NCI-H146 (cell line): ENCODE measurements at regions not wholly inside any gene's neighbourhood (a gene's known extent, or its start where the extent isn't known, plus 50 kb on each side); places are given as distances from the start of the nearest gene placed in this dataset.

ENCODE experiments used
- DNase-seq: peaks from one replicate; lab custom pipeline; 2025; lab: John Stamatoyannopoulos, UW

DNA sequence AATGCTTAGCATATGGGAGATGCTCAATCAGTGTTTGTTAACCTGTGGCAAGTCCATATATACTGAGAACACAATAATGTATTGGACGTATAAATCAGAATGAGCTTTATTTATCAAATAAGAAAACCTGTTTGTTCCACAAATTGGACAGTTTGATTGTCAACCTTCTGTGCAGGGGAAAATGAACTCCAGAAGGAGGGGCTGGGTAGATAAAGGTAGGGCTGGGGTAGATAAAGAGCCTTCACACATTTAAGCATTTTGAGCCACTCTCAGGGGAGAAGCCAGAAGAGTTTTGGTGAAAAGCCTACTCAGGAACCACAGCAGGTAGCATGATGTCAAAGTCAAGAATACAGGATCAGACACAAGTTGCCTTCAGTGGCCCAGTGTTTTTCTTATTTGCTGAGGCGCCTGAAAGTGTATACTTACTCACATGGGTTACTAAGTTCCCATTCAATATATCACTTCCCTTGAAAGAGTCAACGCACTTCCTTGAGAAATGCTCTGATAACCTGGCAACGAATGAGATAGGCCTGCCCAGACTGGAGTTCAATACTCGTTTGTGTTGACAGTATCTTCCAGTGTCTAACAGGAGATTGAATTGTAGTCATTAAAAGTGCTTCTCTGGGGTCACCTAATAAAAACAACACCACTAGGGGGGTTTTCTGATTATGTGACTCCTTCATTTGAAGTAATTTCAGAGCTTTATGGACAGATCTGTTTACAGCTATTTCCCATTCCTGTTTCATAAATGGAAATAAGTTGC is 263.9 kb upstream of the CITED2 start:
- DNase-seq, result no peak

DNA sequence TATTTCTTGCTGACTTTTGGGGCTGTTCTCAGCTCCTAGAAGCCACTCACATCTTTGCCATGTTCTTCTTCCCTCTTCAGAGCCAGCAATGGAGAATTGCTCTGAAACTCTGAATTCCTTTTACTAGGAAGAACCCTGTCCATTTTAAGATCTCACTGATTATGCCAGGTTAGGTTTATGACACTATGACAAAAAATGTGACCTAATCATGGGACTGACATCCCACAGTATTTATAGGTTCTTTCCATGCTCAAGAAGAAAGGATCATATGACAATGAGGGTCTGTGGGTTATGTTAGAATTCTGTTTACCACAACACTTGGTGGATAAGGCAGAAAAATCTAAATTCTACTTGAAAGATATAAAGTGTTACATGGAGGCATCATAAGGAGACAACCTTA is 263.3 kb upstream of the CITED2 start:
- DNase-seq, result no peak

DNA sequence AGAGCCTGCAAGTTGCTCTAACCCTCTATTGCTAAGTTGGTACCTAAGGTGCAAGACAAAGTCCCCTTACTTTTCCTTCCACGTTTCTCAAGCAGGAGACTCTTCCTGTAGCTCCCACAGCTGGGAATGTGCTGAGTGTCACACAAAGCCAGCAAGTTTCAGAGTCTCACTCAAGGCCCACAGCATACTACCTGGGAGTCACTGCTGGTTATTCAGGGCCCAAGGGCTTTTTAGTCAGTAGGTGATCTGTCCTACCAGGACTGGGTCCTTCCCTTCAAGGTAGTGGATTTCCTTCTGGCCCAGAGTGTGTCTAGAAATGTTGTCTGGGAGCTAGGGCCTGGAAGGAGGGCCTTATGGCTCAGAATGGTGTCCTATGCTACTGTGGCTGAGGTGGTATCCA is 261.9 kb upstream of the CITED2 start:
- no peak for DNase-seq

DNA sequence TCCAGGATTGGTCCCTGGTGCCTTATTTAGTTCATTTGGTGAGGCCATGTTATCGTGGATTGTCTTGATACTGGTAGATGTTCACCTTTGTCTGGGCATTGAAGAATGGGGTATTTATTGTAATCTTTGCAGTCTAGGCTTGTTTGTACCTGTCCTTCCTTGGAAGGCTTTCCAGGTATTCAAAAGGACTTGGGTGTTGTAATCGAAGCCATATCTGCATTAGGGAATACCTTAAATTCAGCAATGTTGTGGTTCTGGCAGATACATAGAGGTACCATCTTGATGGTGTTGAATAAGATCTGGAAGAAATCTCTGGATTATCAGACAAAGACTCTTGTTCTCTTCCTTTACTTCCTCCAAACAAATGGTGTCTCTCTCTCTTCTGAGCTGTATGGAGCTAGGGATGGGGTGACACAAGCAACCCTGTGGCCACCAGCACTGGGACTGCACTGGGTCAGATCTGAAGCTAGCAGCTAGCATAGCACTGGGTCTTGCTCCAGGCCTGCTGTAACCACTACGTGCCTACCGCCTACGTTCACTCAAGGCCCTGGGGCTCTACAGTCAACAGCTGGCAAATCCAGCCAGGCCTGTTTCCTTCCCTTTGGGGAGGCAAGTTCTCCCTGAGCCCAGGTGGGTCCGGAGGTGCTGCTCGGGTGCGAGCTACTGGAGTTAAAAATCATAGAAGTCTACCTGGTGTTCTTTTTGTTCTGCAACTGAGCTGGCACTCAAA is 261.1 kb upstream of the CITED2 start:
- DNase-seq, result no peak

DNA sequence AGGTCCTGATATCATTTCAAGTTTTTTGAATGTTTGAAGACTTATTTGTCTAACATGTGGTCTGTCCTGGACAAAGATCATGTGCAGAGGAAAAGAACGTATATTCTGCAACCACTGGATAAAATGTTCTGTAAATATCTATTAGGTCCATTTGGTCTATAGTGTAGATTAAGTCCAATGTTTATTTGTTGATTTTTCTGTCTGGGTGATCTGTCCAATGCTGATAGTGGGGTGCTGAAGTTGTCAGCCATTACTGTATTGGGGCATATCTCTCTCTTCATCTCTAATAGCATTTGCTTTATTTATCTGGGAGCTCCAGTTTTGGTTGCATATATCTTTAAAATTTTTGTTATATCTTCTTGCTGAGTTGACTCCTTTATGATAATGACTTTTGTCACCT is 258.4 kb upstream of the CITED2 start:
- no peak for DNase-seq

DNA sequence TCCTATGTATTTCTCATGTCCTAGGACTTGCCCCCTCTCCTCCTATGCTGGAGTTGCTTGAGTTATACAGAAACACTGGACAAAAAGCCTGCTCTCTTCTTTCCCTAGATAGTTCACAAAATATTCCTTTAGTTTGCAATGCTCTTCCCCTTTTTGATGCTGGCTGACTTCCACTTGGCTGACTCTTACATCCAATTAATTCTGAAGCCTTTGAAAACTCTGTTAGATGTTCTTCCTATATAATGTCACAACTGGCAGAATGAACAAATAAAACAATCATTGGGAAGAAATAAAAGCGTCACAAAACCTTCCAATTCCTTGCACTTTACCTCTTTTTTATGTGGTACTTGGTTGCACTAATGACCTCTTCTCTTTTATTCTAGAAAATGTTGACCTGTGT is 253.8 kb upstream of the CITED2 start:
- no peak for DNase-seq

DNA sequence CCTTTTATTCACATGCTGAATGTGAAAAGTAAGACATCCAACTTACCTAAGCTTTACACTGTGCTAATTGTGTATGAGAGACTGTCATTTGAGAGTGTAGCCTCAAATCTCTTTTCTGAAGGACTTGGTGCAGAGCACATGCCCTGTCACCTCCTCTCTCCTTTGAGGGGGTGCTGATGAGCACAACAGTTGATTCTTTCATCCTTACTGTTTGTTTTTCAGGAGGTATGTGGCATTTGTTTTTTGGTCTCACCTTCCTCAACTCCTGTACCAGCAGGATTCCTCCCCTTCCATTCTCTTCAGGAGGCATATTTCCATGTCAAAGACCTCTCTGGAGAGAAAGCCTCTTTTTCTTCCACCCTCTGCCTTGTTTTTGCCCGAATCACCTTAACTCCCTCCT is 252.6 kb upstream of the CITED2 start:
- DNase-seq, result no peak

DNA sequence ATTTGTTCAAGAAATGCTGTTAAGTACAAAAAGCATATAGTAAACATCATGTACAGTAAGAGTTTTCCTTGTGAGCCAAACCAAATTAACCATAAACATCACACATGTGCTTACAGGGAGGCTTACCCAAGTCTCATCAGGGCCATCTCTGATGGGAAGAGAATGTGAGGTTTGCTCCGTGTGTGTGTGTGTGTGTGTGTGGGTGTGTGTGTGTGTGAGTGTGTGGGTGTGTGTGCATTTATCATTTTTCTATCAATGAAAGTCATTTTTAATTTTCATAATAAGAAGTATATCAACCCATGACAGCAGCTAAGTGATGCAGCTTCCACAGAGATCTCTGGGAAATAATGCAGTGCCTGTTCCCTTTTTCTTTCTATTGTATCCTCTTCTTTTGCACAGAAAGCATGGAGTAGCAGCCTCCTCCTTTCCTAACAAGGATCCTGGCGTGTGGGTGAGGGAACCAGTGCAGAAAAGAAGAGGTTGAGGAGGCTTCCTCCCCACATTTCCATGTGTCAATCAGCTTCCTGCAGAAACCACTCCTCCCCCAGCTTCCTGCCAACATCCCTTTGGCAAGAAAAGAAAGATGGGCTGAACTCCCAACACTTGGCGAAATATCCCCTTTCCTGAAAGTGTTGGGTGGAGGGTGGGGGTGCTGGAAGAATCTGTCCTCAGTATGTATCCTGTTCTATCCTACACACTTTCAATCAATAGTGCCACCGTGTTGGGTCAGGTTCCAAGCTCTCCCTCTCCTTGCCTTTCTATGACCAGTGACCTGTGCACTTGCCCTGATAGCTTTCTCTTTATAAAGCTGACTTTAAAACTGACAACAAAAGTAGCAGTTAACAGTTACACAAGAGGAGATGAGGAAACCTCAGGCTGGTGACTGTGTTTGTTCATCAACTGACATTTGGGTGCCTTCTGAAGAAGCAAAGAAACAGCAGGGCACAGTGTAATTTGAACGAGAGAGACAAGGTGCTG is 251.8 kb upstream of the CITED2 start:
- no peak for DNase-seq

DNA sequence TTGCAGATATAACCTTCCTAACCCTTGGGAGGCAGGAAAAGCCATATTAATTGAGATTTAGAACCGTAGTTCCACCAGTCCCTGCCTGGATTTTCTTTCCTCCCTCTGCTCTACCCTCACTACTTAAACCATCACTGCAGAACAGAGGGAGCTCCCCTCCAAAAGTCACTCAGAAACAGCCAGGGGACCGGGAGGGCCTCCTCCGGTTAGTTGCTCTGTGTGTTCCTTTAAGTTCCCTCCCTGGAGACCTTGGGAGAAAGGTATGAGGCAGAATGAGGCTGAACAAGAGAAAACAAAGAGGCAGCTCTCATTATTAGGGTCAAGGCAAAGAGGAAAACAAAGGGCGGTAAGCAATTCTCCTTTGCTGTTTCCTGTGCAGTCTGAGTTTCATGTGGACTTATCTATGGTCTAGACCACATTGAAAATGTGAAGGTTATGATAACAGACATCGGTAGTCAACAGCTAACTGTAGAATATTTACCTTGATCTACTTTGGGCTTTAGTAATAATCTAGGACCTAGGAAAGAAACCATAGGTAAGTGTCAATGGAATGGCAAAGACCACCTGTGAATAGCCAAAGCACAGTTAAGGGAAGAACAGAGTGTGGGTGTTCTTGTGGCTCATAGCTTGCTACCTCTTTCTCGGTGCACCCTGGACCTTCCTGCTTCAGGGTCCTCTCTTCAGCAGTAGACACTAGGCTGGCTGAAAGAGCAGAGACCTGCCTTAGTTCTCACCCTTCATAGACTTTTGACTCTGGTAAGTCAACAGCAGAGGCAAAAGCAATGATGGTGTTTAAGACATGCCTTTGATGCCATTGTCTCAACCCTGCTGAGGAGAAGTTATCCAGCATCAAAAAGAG is 250.9 kb upstream of the CITED2 start:
- no peak for DNase-seq

DNA sequence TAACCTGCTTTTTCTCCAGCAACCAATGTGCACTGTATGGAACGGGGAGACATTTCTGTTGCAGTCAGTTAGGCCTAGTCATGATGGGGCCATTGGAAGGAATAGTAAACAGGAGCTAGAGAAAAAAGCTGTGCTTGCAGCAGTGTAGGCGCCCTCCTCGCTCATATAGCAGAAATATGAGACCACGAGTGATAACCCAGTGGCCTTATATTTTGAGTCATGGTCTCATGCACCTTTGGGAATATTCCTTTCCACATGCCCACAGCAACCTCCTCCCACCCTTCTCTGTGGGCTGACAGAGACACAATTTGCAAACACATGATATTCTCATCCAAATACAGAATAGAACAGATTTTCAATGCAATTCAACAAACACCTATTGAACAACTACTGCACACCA is 248.9 kb upstream of the CITED2 start:
- DNase-seq, result no peak

DNA sequence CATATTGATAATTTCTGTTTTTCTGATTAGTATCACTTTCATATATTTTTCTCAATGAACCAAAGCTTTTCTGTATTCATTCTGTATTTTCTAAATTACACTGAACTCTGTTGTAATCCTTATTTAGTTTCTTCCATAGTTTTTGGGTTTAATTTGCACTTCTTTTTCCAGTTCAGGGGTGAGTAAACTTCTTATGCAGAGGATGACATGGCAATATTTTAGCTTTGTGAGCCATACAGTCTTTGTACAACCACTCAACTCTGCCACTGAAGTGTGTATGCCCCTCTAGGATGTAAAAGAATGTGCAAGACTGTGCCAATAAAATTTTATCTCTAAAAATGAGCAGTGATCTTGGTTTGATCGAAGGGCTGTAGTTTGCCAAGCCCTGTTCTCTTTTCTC is 239.0 kb upstream of the CITED2 start:
- DNase-seq, result no peak

DNA sequence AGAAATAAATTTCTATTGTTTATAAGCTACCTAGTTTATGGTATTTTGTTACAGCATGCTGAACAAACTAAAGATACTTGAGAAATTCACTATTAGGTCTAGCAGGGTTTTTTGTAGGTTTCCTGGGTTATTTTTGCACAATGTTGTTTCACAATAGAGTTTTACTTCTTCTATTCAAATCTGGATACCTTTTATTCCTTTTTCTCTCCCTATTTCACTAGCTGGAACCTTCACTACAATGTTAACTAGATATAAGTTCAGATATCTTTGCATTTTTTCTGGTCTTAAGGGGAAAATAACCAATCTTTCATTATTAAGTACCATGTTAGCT is 237.7 kb upstream of the CITED2 start:
- DNase-seq, result no peak

DNA sequence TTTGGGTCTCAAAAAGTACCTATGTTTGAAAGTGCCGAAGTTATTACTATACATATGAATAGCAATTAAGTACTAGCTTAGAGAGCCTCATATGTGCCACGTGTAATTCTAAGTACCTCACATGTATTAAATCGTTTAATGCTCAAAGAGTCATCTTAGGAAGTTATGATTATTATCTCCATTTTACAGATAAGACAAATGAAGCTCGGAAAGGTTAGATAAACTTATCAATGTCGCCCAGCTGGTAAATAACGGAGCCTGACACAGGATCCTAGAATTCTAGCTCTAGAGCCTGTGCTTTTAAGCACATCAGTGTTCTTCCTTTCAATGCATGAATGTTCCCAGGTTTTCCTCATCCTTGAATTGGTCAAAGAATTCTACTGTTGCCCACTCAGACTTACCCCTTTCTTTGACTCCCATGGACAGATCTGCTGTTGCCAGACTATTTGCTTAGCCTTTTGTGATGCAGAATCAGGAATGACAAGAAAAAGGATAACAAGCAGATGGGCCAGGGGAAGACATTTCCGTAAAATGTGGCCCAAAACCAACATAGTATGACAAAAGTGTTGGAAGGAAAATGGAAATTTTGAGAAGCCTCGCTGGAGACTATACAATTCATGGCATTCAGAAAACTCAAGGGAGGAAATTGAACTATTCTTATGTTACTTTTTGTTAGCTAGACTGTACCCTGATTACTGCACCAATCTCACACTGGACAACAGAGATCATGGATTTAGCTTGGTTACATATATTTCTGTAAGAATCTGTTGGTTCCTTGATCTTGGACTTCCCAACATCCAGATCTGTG is 237.1 kb upstream of the CITED2 start:
- DNase-seq, result no peak

DNA sequence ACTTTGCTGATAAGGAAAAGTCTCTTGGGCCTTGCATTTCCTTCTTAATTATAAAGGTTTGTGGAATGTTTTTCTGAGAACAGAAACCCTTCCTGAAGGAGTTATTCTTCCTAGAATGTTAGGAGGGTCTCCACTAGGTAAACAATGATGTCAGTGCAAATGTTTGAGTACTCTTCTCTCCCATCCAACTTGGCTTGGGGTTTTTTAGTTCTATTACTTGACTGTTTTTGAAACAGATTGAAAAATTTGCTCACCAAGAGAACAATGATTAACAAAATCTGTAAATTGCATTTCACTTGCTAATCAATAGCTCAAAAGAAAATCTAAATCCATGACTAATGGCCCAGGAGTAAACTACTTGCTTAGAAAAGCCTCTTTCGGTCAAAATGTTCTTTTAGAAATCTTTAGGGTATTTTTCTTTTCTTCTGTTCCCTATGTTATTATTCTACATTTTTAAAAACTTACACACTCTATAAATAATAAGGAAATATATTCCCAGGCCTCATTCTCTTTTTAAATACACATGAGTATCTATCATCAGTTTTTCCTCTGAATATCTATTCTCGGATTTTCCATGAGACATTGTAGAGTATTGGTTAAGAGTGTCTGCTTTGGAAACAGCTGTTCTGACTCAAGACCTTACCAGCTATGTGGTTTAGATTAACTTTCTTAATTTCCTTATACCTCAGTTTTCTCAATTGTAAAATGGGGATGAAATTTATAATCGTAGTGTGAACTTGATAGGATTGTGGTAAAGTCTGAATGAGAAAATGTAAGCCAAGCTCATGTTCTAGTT is 234.2 kb upstream of the CITED2 start:
- DNase-seq, result no peak

DNA sequence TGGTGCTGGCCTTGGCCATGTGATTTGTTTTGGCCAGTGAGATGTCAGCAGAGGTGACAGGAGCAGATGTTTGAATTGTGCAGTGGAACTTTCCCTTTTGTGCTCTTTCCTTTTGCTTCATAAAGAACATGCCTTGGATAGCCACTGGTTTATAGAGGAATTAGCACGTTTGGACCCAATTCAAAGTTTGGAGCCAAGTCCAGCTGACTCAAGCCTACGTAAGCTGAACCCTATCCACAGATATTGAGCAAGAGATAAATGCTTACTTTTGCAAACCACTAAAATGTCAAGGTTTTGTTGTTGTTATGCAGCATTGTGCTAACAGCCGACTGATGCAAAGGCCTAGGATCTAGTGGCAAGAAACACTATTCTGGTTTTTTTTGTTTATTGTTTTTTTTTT is 230.9 kb upstream of the CITED2 start:
- DNase-seq, result no peak

DNA sequence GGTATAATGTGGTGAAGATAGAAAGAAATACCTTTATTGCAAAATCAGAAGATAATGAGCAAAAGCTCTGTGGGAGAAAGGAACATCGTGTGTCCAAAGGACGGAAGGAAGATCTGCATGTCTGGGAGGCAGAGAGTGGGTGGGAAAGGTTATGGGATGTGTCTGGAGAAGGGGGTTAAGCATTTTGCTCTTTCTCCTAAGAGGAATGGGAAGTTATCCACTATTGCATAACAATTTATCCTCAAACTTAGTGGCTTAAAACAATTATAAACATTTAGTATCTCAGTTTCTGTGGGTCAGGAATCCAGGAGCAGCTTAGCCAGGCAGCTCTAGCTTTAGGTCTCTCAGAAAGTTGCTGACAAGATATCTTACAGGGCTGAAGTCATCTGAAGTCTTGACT is 229.1 kb upstream of the CITED2 start:
- no peak for DNase-seq

DNA sequence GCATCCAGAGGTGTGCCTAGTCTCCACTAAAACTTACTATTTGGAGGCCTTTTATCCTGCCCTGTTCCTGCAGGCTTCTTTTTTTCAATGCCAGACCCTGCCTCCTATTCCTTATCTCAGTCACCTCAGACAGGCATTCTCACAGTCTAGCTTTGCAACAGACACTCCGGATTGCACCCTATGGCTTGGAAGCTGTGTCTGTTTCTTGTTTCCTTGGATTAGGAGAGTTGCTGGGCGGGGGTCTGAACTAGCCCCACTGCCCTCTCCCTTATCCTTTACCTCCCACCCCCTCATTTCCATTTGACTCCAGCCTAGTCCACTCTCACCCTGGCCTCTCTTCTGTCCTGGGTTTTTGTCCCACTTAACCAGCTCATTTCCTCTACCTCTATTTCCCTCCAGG is 228.1 kb upstream of the CITED2 start:
- no peak for DNase-seq

DNA sequence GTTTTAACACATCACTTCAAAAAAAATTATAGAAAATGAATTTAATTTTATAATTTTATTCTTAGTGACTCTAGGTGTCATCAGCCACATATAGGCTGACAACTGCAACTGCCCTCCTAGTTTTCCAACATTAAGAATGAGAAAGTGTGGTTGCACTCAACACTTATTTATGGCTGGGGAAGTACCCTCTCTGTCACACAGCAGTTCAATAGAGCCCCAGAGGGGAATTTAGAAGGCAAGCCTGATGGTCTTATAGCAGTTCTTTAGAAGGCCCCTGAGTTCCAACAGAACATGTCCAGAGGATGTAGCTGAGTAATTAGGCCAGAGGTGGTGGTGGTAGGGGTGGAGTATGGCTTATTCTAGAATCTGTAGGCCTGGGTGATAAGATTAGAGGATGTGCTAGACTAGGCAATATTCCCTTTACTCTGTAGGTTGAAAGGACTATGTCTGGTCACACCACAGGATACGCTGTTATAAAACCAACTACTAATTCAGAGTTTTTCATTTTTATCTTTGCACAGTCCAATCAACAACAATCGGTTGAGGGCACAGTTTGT is 226.5 kb upstream of the CITED2 start:
- DNase-seq, result no peak

DNA sequence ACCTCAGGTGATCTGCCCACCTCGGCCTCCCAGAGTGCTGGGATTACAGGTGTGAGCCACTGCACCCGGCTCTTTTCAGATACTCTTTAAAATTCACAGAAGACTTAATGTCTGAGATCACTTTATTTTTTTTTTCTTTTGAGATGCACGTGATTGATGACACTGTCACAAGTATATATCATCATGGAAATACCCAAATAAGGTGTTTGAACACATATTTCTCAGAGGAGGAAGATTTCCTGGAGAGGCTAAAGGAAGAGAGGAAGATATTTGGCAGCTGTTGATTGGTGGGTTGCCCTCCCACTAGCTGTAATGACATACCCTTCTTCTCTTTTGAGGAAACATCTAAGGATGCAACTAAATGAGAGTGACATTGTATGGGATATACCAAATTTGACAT is 225.9 kb upstream of the CITED2 start:
- DNase-seq, result no peak
